ENCODE measurements at regions not wholly inside any gene's neighbourhood (a gene's known extent, or its start where the extent isn't known, plus 50 kb on each side); places are given as distances from the start of the nearest gene placed in this dataset.

GRCh38 chr3:95894820-95895219 lies 919.6 kb upstream of the EPHA6 start:
- H3K27me3 ChIP-seq (ENCODE audit: insufficient read depth, low read depth, low read length): no peaks in the 10 kb centered on the region
- H3K36me3 ChIP-seq (ENCODE audit: insufficient read depth, low read length): no peaks in the 10 kb centered on the region
- H3K79me2 ChIP-seq (replicated peaks; ENCODE audit: insufficient read depth, low read length): no peaks in the 10 kb centered on the region
- no peak overlapping the region for H3K9ac ChIP-seq (ENCODE audit: low read length)
- H3K4me2 ChIP-seq (ENCODE audit: low read length): no peak overlapping the region
- H4K20me1 ChIP-seq (ENCODE audit: insufficient read depth): no peaks in the 10 kb centered on the region
- H3K9me3 ChIP-seq (ENCODE audit: low read length): no peaks in the 10 kb centered on the region
- no peak overlapping the region for H2AFZ ChIP-seq (ENCODE audit: low read depth, low read length)
- H3K9me2 ChIP-seq (ENCODE audit: insufficient read depth, low read length): no peaks in the 10 kb centered on the region
- no peak for TF ChIP-seq EP300 (conservative IDR thresholded peaks at IDR 0.05; ENCODE audit: poor library complexity, severe bottlenecking)
- TF ChIP-seq CTCF (IDR thresholded peaks at IDR 0.05; ENCODE audit: poor library complexity, severe bottlenecking): no peak
- TF ChIP-seq MXI1 (conservative IDR thresholded peaks at IDR 0.05; ENCODE audit: poor library complexity, severe bottlenecking): no peak
- no peak for TF ChIP-seq REST (IDR thresholded peaks at IDR 0.05; ENCODE audit: borderline replicate concordance)
- TF ChIP-seq TAF1 (IDR thresholded peaks at IDR 0.05; ENCODE audit: low read depth): no peak
- no peak for TF ChIP-seq SMC3 (conservative IDR thresholded peaks at IDR 0.05; ENCODE audit: poor library complexity)
- no peak for TF ChIP-seq RAD21 (conservative IDR thresholded peaks at IDR 0.05)
- no peak for TF ChIP-seq POLR2AphosphoS5 (IDR thresholded peaks at IDR 0.05)
- no peak for TF ChIP-seq EZH2 (IDR thresholded peaks at IDR 0.05; ENCODE audit: borderline replicate concordance, insufficient read depth, low read length, poor library complexity, severe bottlenecking)
- no peak overlapping the region for H3K4me3 ChIP-seq (ENCODE audit: low read length)
- H3K27ac ChIP-seq (ENCODE audit: low read length): no peak overlapping the region
- no peaks in the 10 kb centered on the region for H3F3A ChIP-seq (ENCODE audit: insufficient read depth, low read length, poor library complexity, severe bottlenecking)

GRCh38 chr3:95899494-95899893 lies 914.9 kb upstream of the EPHA6 start:
- Histone ChIP-seq H3K27ac (ENCODE audit: low read length) (no peak overlapping the region), H3K79me2 (replicated peaks; ENCODE audit: insufficient read depth, low read length) (no peaks in the 10 kb centered on the region), H2AFZ (ENCODE audit: low read depth, low read length) (no peak overlapping the region), H3K27me3 (ENCODE audit: insufficient read depth, low read depth, low read length) (no peaks in the 10 kb centered on the region), H3K9me2 (ENCODE audit: insufficient read depth, low read length) (no peaks in the 10 kb centered on the region), H3K4me2 (ENCODE audit: low read length) (no peak overlapping the region), H4K20me1 (ENCODE audit: insufficient read depth) (no peaks in the 10 kb centered on the region), H3K9ac (ENCODE audit: low read length) (no peak overlapping the region), H3K9me3 (ENCODE audit: low read length) (no peaks in the 10 kb centered on the region), H3F3A (ENCODE audit: insufficient read depth, low read length, poor library complexity, severe bottlenecking) (no peaks in the 10 kb centered on the region), H3K4me3 (ENCODE audit: low read length) (no peak overlapping the region), H3K36me3 (ENCODE audit: insufficient read depth, low read length) (no peaks in the 10 kb centered on the region)
- TF ChIP-seq RAD21 (conservative IDR thresholded peaks at IDR 0.05): no peak
- no peak for TF ChIP-seq MXI1 (conservative IDR thresholded peaks at IDR 0.05; ENCODE audit: poor library complexity, severe bottlenecking)
- TF ChIP-seq EZH2 (IDR thresholded peaks at IDR 0.05; ENCODE audit: borderline replicate concordance, insufficient read depth, low read length, poor library complexity, severe bottlenecking): no peak
- TF ChIP-seq CTCF (IDR thresholded peaks at IDR 0.05; ENCODE audit: poor library complexity, severe bottlenecking): no peak
